A673 (cell line): ENCODE measurements at regions not wholly inside any gene's neighbourhood (a gene's known extent, or its start where the extent isn't known, plus 50 kb on each side); places are given as distances from the start of the nearest gene placed in this dataset.

Experiments
- BruUV-seq: library from RNA; stranded (reverse); fragments of 400-500 nt; replicated peaks from 2 replicates; lab custom pipeline; 2021; lab: Mats Ljungman, UMichigan
- CTCF ChIA-PET: fragments of 300-600 bp; sonication (Branson Sonifier 250); formaldehyde crosslinking; loops from one replicate; lab custom pipeline; 2022; ENCODE audit warnings: antibody characterized with exemption; lab: Charles Lee
- POLR2A ChIA-PET: fragments of 300-600 bp; sonication (Branson Sonifier 250); formaldehyde crosslinking; loops from one replicate; lab custom pipeline; 2022; ENCODE audit warnings: antibody characterized with exemption; ENCODE audit not compliant: low non-redundant PET; lab: Charles Lee
- DNase-seq: peaks from one replicate; pipeline ENCODE4 v3.0.0-alpha.2; 2015; ENCODE audit warnings: low spot score
- H3K27ac ChIP-seq: fragments of 200-600 bp; sonication (generic); 2 replicates; pipeline ENCODE4 v1.5.1; 2016; ENCODE audit warnings: mixed run types, low read depth, mild to moderate bottlenecking, mixed read lengths, antibody characterized with exemption, low read length; ENCODE audit not compliant: poor library complexity, severe bottlenecking
- H3K27me3 ChIP-seq: fragments of 200-600 bp; sonication (generic); replicated peaks from 2 replicates; pipeline ENCODE4 v1.6.1; 2017; ENCODE audit warnings: mixed run types, low read depth, mild to moderate bottlenecking, mixed read lengths, antibody characterized with exemption, low read length; ENCODE audit not compliant: insufficient read depth, poor library complexity
- H3K36me3 ChIP-seq: fragments of 200-600 bp; sonication (generic); 2 replicates; pipeline ENCODE4 v1.6.1; 2016; ENCODE audit warnings: mixed run types, mild to moderate bottlenecking, mixed read lengths, antibody characterized with exemption, low read length; ENCODE audit not compliant: insufficient read depth, poor library complexity, severe bottlenecking
- H3K4me1 ChIP-seq: fragments of 200-600 bp; sonication (generic); 2 replicates; pipeline ENCODE4 v1.6.1; 2017; ENCODE audit warnings: mixed run types, mild to moderate bottlenecking, mixed read lengths, antibody characterized with exemption, low read length; ENCODE audit not compliant: insufficient read depth, poor library complexity, severe bottlenecking
- H3K4me3 ChIP-seq: fragments of 200-600 bp; sonication (generic); 2 replicates; pipeline ENCODE4 v1.5.1; 2016; ENCODE audit warnings: low read depth, mixed run types, mild to moderate bottlenecking, mixed read lengths, low read length; ENCODE audit not compliant: poor library complexity, severe bottlenecking
- H3K9me3 ChIP-seq: fragments of 200-600 bp; sonication (generic); 2 replicates; pipeline ENCODE4 v1.6.1; 2016; ENCODE audit warnings: mixed run types, low read depth, mild to moderate bottlenecking, mixed read lengths, antibody characterized with exemption, low read length; ENCODE audit not compliant: poor library complexity, severe bottlenecking
- EZH2 ChIP-seq: fragments of 200-600 bp; sonication (generic); IDR thresholded peaks from 2 replicates; pipeline ENCODE4 v1.6.1; 2017; ENCODE audit warnings: borderline replicate concordance, low read depth, mild to moderate bottlenecking, mixed read lengths, antibody characterized with exemption, low read length; ENCODE audit not compliant: poor library complexity, severe bottlenecking
- intact Hi-C: fragments of 100-400 bp; cut with micrococcal nuclease; formaldehyde crosslinking; loops from one replicate; pipeline ENCODE4 v1.10.0; 2022; ENCODE audit not compliant: unreplicated experiment
- TF ChIP-seq, protein P1 (sequence below): fragments of 300-800, 200-600 bp; sonication (generic); conservative IDR thresholded peaks from 2 replicates; pipeline ENCODE4 v1.5.1; 2017; ENCODE audit warnings: low read depth, mild to moderate bottlenecking, antibody characterized with exemption, low read length, moderate library complexity, mixed read lengths

DNA sequence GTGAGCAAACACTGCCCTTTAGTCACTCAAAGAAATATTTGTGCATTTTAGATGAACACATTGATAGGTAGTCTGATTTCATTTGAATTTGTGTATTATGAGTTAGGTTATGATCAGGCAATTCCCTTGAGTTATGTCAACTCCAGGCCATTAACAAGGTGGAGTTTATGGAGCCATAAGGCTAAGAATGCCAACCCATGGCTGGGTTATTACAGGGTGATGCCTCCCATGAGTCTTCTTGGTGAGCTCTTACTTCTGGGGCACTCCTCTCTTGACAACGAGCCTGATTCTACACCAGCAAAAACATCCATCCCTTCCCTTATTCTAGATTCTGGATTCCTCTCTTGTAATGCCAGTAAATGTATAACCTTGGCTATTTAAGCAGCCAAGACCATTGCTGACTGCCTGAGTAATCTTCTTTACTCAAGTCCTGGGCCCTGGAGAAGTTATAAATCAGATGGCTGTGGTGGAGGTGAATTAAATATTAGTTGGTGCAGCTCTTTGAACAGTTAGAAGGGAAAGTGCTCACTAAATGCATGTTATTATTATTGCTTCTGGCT is 645.7 kb upstream of the TENM4 start:
- Histone ChIP-seq H3K27ac (no peak overlapping the region), H3K4me1 (peaks cover 19% of the 10 kb centered on the region), H3K36me3 (no peaks in the 10 kb centered on the region), H3K4me3 (no peak overlapping the region), H3K9me3 (no peaks in the 10 kb centered on the region), H3K27me3 (no peaks in the 10 kb centered on the region)
- no TSS peak for BruUV-seq
- TF ChIP-seq EZH2, result no peak
- TF ChIP-seq, protein P1, sequence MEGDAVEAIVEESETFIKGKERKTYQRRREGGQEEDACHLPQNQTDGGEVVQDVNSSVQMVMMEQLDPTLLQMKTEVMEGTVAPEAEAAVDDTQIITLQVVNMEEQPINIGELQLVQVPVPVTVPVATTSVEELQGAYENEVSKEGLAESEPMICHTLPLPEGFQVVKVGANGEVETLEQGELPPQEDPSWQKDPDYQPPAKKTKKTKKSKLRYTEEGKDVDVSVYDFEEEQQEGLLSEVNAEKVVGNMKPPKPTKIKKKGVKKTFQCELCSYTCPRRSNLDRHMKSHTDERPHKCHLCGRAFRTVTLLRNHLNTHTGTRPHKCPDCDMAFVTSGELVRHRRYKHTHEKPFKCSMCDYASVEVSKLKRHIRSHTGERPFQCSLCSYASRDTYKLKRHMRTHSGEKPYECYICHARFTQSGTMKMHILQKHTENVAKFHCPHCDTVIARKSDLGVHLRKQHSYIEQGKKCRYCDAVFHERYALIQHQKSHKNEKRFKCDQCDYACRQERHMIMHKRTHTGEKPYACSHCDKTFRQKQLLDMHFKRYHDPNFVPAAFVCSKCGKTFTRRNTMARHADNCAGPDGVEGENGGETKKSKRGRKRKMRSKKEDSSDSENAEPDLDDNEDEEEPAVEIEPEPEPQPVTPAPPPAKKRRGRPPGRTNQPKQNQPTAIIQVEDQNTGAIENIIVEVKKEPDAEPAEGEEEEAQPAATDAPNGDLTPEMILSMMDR, result no peak
- DNase-seq, result no peak
- intact Hi-C loops, result no loop called here
- ChIA-PET POLR2A (no interaction called here), CTCF (no interaction called here)

DNA sequence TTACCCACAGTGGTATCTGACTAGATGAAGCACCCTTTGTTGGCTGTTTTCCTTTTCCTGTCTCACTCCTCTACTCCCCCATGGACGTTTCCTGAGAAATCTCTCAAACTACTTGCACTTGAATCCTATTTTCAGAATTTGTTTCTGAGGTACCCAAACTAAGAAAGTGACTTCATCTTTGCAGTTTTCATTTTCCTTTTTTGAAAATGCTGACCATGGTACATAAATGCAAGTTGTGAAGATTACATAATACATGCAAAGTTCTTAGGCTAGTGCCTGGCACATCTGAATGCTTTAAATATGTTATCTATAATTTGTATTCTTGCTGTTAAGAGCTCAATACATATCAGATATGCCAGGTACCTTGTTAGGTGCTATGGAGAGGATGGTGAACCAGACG is 644.7 kb upstream of the TENM4 start:
- Histone ChIP-seq H3K27me3 (no peaks in the 10 kb centered on the region), H3K9me3 (no peaks in the 10 kb centered on the region), H3K4me3 (no peak overlapping the region), H3K27ac (no peak overlapping the region), H3K36me3 (no peaks in the 10 kb centered on the region), H3K4me1 (peaks cover 19% of the 10 kb centered on the region)
- CTCF ChIA-PET, result no interaction called here
- POLR2A ChIA-PET, result no interaction called here
- intact Hi-C loops, result no loop called here
- TF ChIP-seq, protein P1, result no peak
- TF ChIP-seq EZH2, result no peak
- DNase-seq, result no peak
- no TSS peak for BruUV-seq

DNA sequence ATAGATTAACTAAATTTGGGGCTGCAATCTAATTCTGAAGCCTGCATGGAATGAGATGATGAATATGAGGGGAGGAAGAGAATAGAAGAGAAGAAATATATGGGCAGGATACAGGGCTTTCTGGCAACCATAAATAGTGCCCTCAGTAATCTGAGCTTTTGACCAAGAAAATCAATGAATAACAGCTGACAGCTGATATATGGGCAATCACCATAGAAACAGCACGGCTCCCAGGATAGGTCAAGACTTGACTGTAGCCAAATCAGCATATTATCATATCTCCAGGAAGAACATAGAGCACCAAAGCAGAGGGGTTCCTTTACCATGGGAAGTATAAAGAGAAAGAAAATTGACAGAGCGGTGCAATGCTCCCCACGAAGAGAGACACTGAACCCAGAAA is 643.8 kb upstream of the TENM4 start:
- CTCF ChIA-PET, result no interaction called here

More for the DNA sequence above, 643.8 kb upstream of the TENM4 start:
- TF ChIP-seq, protein P1, result no peak
- no peak for TF ChIP-seq EZH2
- H3K27me3 ChIP-seq, result no peaks in the 10 kb centered on the region
- no peaks in the 10 kb centered on the region for H3K9me3 ChIP-seq
- intact Hi-C loops, result no loop called here
- no peaks in the 10 kb centered on the region for H3K36me3 ChIP-seq
- H3K4me3 ChIP-seq, result no peak overlapping the region
- no TSS peak for BruUV-seq
- peaks cover 19% of the 10 kb centered on the region for H3K4me1 ChIP-seq
- DNase-seq, result no peak
- no peak overlapping the region for H3K27ac ChIP-seq
- POLR2A ChIA-PET, result no interaction called here
